Muscle layer of colon (tissue), 2 donors: ENCODE measurements at regions not wholly inside any gene's neighbourhood (a gene's known extent, or its start where the extent isn't known, plus 50 kb on each side); places are given as distances from the start of the nearest gene placed in this dataset.

ENCODE experiments used
- H3K27ac ChIP-seq: one replicate; pipeline ENCODE4 v1.7.0; 2013; ENCODE audit warnings: low read depth, mild to moderate bottlenecking, low read length, moderate library complexity
- H3K27me3 ChIP-seq, 2 donors: one replicate each; pipeline ENCODE4 v1.7.0; 2013; ENCODE audit warnings: low read length in 2 of 2, mild to moderate bottlenecking in 2 of 2; ENCODE audit not compliant: insufficient read depth in 2 of 2, control insufficient read depth in 1 of 2
- H3K36me3 ChIP-seq: one replicate; pipeline ENCODE4 v1.7.0; 2013; ENCODE audit warnings: mild to moderate bottlenecking, low read length; ENCODE audit not compliant: insufficient read depth
- H3K4me1 ChIP-seq: one replicate; pipeline ENCODE4 v1.7.0; 2013; ENCODE audit warnings: mild to moderate bottlenecking, low read length; ENCODE audit not compliant: insufficient read depth
- H3K4me3 ChIP-seq, 2 donors: one replicate each; pipeline ENCODE4 v1.7.0; 2013; ENCODE audit warnings: low read length in 2 of 2, low read depth in 1 of 2, mild to moderate bottlenecking in 1 of 2, moderate library complexity in 1 of 2
- H3K9ac ChIP-seq: one replicate; pipeline ENCODE4 v1.7.0; 2013; ENCODE audit warnings: low read length
- H3K9me3 ChIP-seq: one replicate; pipeline ENCODE4 v1.7.0; 2013; ENCODE audit warnings: mild to moderate bottlenecking, low read length
- donor health status: abdominal sarcoma.
- donor health status: Adenocarcinoma of cecum.

GRCh38 chr20:56788671-56789610 lies 159.8 kb downstream of the TFAP2C start:
- Histone ChIP-seq H3K9ac (no peak overlapping the region), H3K27me3 (no peaks in the 10 kb centered on the region), H3K4me1 (peaks cover 35% of the 10 kb centered on the region), H3K27ac (peak overlapping the region; percentile 90), H3K9me3 (no peaks in the 10 kb centered on the region), H3K36me3 (no peaks in the 10 kb centered on the region), H3K4me3 (no peak overlapping the region)

GRCh38 chr20:56793916-56794315 lies 164.8 kb downstream of the TFAP2C start:
- Histone ChIP-seq H3K4me3 (no peak overlapping the region), H3K9me3 (peaks cover 8% of the 10 kb centered on the region), H3K27ac (no peak overlapping the region), H3K27me3 (no peaks in the 10 kb centered on the region), H3K4me1 (peaks cover 17% of the 10 kb centered on the region), H3K9ac (no peak overlapping the region), H3K36me3 (no peaks in the 10 kb centered on the region)

GRCh38 chr20:56795492-56795891 lies 166.4 kb downstream of the TFAP2C start:
- Histone ChIP-seq H3K9ac (no peak overlapping the region), H3K4me3 (no peak overlapping the region), H3K27me3 (no peaks in the 10 kb centered on the region), H3K36me3 (no peaks in the 10 kb centered on the region), H3K9me3 (peaks cover 10% of the 10 kb centered on the region), H3K27ac (no peak overlapping the region), H3K4me1 (peaks cover 3% of the 10 kb centered on the region)

- Histone ChIP-seq H3K36me3 (no peaks in the 10 kb centered on the region), H3K9me3 (peaks cover 10% of the 10 kb centered on the region), H3K9ac (no peak overlapping the region), H3K27me3 (no peaks in the 10 kb centered on the region), H3K4me3 (no peak overlapping the region), H3K4me1 (no peaks in the 10 kb centered on the region), H3K27ac (no peak overlapping the region)
These were observed 167.2 kb downstream of the TFAP2C start for GRCh38 chr20:56796345-56796744.

GRCh38 chr20:56797023-56797422 lies 167.9 kb downstream of the TFAP2C start:
- no peaks in the 10 kb centered on the region for H3K36me3 ChIP-seq
- peaks cover 4% of the 10 kb centered on the region for H3K4me1 ChIP-seq
- no peak overlapping the region for H3K9ac ChIP-seq

GRCh38 chr20:56798634-56799033 lies 169.5 kb downstream of the TFAP2C start:
- H3K9me3 ChIP-seq, result peaks cover 10% of the 10 kb centered on the region
- no peak overlapping the region for H3K27ac ChIP-seq
- H3K36me3 ChIP-seq, result no peaks in the 10 kb centered on the region

More at GRCh38 chr20:56797023-56797422, 167.9 kb downstream of the TFAP2C start:
- Histone ChIP-seq H3K4me3 (no peak overlapping the region), H3K9me3 (peaks cover 10% of the 10 kb centered on the region), H3K27ac (no peak overlapping the region), H3K27me3 (no peaks in the 10 kb centered on the region)

GRCh38 chr20:56799187-56799586 lies 170.1 kb downstream of the TFAP2C start:
- Histone ChIP-seq H3K27me3 (no peaks in the 10 kb centered on the region), H3K36me3 (no peaks in the 10 kb centered on the region), H3K4me1 (peaks cover 11% of the 10 kb centered on the region), H3K27ac (no peak overlapping the region), H3K9ac (no peak overlapping the region), H3K4me3 (no peak overlapping the region), H3K9me3 (peaks cover 10% of the 10 kb centered on the region)

More at GRCh38 chr20:56798634-56799033, 169.5 kb downstream of the TFAP2C start:
- Histone ChIP-seq H3K4me3 (no peak overlapping the region), H3K9ac (no peak overlapping the region), H3K27me3 (no peaks in the 10 kb centered on the region), H3K4me1 (peaks cover 11% of the 10 kb centered on the region)

- peaks cover 11% of the 10 kb centered on the region for H3K4me1 ChIP-seq
- no peak overlapping the region for H3K4me3 ChIP-seq
- no peaks in the 10 kb centered on the region for H3K27me3 ChIP-seq
- no peak overlapping the region for H3K9ac ChIP-seq
- H3K27ac ChIP-seq, result no peak overlapping the region
- no peaks in the 10 kb centered on the region for H3K36me3 ChIP-seq
- H3K9me3 ChIP-seq, result peaks cover 10% of the 10 kb centered on the region
These were observed 171.0 kb downstream of the TFAP2C start for GRCh38 chr20:56800088-56800487.

- Histone ChIP-seq H3K9ac (no peak overlapping the region), H3K4me3 (no peak overlapping the region), H3K4me1 (peaks cover 11% of the 10 kb centered on the region)
These were observed 173.1 kb downstream of the TFAP2C start for GRCh38 chr20:56801971-56802755.

GRCh38 chr20:56802805-56803204 lies 173.7 kb downstream of the TFAP2C start:
- H3K27ac ChIP-seq, result no peak overlapping the region

More at GRCh38 chr20:56801971-56802755, 173.1 kb downstream of the TFAP2C start:
- peaks cover 10% of the 10 kb centered on the region for H3K9me3 ChIP-seq
- H3K27me3 ChIP-seq, result no peaks in the 10 kb centered on the region
- H3K27ac ChIP-seq, result no peak overlapping the region
- H3K36me3 ChIP-seq, result no peaks in the 10 kb centered on the region

GRCh38 chr20:56805313-56805712 lies 176.2 kb downstream of the TFAP2C start:
- Histone ChIP-seq H3K36me3 (no peaks in the 10 kb centered on the region), H3K27me3 (no peaks in the 10 kb centered on the region), H3K4me3 (no peak overlapping the region), H3K27ac (no peak overlapping the region), H3K4me1 (peaks cover 15% of the 10 kb centered on the region), H3K9ac (no peak overlapping the region), H3K9me3 (no peaks in the 10 kb centered on the region)

More at GRCh38 chr20:56802805-56803204, 173.7 kb downstream of the TFAP2C start:
- Histone ChIP-seq H3K4me1 (peaks cover 11% of the 10 kb centered on the region), H3K9me3 (peaks cover 10% of the 10 kb centered on the region), H3K4me3 (no peak overlapping the region), H3K36me3 (no peaks in the 10 kb centered on the region), H3K27me3 (no peaks in the 10 kb centered on the region), H3K9ac (no peak overlapping the region)
